ENCODE measurements at regions not wholly inside any gene's neighbourhood (a gene's known extent, or its start where the extent isn't known, plus 50 kb on each side); places are given as distances from the start of the nearest gene placed in this dataset.

DNA sequence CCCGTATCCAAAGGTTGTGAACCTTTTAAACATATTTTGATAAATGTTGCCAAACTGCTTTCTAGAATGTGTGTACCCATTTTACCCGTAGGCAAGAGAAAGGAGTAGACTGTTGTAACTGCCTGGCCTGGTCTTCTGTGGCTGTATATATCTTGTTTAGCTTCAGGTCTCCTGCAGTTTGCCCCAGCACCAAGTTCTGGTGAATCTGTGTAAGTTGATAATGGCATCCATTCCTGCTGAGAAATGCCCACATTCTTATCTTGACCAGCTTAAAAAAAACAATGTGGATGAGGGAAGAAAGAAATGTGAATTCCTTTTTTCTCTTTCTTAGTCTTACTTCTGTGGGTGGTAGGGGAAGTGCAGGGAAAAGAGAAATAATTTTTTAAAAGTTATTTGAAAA lies 53.3 kb upstream of the TLE3 start:
- TF ChIP-seq, protein P1, sequence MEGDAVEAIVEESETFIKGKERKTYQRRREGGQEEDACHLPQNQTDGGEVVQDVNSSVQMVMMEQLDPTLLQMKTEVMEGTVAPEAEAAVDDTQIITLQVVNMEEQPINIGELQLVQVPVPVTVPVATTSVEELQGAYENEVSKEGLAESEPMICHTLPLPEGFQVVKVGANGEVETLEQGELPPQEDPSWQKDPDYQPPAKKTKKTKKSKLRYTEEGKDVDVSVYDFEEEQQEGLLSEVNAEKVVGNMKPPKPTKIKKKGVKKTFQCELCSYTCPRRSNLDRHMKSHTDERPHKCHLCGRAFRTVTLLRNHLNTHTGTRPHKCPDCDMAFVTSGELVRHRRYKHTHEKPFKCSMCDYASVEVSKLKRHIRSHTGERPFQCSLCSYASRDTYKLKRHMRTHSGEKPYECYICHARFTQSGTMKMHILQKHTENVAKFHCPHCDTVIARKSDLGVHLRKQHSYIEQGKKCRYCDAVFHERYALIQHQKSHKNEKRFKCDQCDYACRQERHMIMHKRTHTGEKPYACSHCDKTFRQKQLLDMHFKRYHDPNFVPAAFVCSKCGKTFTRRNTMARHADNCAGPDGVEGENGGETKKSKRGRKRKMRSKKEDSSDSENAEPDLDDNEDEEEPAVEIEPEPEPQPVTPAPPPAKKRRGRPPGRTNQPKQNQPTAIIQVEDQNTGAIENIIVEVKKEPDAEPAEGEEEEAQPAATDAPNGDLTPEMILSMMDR (IDR thresholded peaks at IDR 0.05), result no peak
- no peak for TF ChIP-seq EZH2 (IDR thresholded peaks at IDR 0.05)
